NCI-H2171 (cell line): ENCODE measurements at regions not wholly inside any gene's neighbourhood (a gene's known extent, or its start where the extent isn't known, plus 50 kb on each side); places are given as distances from the start of the nearest gene placed in this dataset.

ENCODE experiments used
- DNase-seq: peaks from one replicate; lab custom pipeline; 2025; lab: John Stamatoyannopoulos, UW

- peak; percentile 0 for DNase-seq
Observed at GRCh38 chr4:157885811-157886210, 287.0 kb downstream of the GASK1B start.

GRCh38 chr4:157882901-157883300 lies 289.9 kb downstream of the GASK1B start:
- peak; percentile 18 for DNase-seq

GRCh38 chr4:157880761-157881160 lies 292.1 kb downstream of the GASK1B start:
- DNase-seq = no peak

GRCh38 chr4:157854819-157855218 lies 318.0 kb downstream of the GASK1B start:
- no peak for DNase-seq

DNA sequence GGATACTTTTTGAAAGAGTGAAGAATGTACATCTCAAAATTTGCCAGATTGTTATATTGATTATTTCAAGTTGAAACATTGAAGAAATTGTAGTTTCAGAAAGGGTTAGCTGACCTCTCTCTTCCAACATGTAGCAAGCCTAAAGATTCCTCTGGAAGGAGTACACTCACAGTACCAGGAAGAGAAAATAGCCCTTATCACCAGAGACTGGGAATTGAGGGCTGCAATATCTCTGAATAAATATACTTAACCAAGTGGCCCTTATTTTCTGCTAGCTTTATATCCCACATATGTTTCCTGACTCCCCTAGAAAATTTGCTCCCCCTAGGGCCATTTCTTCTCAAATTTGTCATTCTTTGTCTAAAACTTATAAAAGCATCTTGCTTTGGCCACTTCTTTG lies 332.2 kb downstream of the GASK1B start:
- no peak for DNase-seq

DNA sequence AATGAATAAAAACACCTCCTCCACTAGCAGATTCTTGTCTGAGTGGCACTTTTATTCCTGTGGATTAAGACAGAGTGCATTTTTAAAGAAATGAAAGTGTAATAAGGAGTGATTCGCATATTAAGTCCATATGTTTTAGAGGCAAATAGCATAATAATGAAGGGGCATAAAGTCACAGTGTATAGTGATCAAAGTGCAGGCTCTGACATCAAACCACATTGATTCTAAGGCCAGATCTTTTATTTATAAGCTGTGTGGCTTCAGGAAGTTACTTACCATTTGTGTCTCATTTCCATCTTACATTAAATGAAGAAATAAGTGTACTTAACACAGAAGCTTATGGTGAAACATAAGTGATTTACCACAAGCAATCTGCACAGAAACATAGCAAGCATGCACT lies 332.8 kb downstream of the GASK1B start:
- DNase-seq = no peak

DNA sequence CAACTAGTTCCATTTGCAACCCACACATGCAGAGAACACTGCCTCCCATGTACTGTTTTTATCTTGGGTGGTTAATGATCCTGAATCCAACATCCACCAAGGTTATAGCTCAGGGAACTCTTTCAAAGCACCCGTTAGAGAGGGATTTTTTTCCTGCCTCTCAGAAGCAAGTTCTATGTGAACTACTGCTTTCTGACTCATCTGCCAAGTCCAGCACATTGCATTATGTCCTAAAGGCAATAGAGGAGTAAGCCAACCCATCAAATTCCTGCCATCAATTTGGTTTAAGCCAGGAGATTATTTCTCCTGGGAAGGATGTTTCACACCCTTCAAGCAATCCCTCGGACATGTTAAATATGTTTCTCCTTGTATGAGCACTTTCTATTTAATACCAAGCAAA lies 334.5 kb downstream of the GASK1B start:
- no peak for DNase-seq

- DNase-seq = no peak
Observed at GRCh38 chr4:157837071-157837703, 335.6 kb downstream of the GASK1B start.

- DNase-seq = no peak
Observed at GRCh38 chr4:157832596-157832995, 340.2 kb downstream of the GASK1B start.

DNA sequence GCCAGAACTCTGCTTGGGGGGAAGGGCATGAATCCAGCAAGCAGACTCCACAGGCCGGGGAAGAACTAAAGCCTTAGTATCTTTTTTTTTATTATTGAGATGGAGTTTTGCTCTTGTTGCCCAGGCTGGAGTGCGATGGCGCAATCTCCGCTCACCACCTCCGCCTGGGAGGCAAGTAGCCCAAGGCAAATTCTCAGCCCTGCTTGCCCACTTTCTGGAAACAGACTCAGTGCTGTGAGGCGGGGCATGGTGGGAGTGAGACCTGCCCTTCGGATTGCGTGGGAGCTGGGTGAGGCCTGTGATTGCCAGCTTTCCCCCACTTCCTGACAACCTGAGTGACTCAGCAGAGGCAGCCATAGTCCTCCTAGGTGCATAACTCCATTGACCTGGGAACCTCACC lies 348.8 kb downstream of the GASK1B start:
- DNase-seq = no peak

DNA sequence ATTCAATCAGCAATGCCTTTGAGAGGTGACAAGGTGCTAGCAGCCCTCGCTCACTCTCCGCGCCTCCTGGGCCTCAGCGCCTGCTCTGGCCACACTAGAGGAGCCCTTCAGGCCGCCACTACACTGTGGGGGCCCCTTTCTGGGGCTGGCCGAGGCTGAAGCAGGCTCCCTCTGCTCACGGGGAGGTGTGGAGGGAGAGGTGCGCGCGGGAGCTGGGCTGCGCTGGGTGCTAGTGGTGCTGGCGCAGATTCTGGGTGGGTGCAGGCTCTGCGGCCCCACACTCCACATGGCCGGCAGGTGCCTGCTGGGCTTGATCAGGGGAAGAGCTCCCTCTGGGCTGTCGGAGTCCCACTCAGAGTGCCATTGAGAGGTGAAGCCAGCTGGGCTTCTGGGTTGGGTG lies 351.0 kb downstream of the GASK1B start:
- DNase-seq = no peak

DNA sequence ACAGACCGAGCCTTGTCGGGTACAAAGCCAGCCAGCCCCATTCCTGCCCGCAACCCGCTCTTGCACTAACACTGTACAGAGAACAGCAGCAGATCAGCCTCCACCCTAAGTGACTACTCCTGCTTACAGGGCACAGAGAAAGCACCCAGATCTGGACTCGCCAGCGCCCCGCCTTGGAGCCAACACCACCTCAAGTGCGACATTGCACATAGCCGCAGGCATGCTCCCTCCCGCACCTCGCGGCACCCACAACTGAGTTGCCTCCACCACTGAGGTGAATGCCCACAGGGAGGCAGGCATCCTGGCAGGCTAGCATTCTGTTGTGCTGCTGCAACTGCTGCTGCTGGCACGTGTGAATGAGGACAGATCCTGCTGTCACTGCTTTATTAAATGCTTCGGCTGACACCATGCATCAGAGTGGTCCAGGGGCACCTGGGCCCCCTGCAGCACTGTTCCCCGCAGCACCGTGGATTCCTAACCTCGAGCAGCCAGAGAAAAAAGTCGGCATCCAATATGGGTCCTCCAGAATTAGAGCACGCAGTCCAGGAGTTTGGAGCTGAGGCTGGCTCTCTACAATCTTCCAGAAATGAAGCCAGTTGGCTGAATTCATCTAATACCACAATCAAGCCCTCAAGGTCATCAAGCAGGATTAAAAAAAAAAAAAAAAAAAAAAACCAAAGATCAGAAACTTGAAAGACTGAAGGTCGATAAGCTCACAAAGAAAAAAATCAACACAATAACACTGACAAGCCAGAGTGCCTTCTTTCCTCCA lies 352.9 kb downstream of the GASK1B start:
- DNase-seq = no peak

GRCh38 chr4:157818946-157819692 lies 353.7 kb downstream of the GASK1B start:
- no peak for DNase-seq

- no peak for DNase-seq
Observed at GRCh38 chr4:157810137-157810774, 362.6 kb downstream of the GASK1B start.

DNA sequence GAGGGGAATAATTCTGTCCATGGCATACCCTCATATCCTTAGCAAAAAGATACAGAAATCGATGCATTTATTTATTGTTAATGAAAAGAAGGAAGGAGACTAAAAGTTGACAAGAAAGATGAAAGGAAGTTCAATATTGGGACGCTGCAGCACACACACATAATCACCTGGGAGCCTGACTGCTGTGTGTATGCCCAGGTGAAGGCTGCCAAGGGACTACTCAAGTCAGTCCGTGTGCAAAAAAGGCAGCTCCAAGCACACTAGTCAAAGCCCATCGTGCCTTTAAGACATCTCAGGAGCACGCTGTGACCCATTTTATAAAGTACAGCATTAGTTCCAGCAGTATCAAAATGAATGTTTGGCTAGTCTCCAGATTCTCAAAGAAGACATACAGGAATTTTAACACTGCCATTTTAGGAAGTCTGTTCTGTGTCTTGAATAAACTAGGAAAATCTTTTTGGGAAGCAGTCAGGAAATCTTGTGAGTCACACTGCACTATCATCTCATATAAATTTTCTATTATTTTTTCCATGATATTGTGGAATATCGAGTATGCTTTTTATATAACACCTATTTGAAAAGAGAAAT lies 363.9 kb downstream of the GASK1B start:
- no peak for DNase-seq

- DNase-seq = no peak
Observed at GRCh38 chr4:157806184-157806583, 366.6 kb downstream of the GASK1B start.

DNA sequence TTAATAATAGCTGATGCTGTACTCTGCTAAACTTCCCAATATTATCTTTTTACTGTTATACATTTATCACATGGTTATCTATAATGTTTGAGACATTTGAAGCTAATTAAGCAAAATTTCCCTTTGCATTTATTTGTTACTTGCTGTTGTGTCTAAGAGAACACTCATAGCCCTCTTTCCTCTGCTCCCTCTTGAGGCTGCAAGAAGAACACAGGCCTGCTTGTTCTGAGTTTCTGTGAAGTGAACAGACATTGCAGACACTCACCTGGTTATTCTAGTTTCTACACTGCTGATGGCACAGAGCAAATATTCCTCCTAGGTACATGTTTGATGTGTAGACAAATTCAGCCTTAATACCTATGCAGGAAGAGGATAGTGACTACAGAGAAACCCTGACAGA lies 367.8 kb downstream of the GASK1B start:
- DNase-seq = no peak

DNA sequence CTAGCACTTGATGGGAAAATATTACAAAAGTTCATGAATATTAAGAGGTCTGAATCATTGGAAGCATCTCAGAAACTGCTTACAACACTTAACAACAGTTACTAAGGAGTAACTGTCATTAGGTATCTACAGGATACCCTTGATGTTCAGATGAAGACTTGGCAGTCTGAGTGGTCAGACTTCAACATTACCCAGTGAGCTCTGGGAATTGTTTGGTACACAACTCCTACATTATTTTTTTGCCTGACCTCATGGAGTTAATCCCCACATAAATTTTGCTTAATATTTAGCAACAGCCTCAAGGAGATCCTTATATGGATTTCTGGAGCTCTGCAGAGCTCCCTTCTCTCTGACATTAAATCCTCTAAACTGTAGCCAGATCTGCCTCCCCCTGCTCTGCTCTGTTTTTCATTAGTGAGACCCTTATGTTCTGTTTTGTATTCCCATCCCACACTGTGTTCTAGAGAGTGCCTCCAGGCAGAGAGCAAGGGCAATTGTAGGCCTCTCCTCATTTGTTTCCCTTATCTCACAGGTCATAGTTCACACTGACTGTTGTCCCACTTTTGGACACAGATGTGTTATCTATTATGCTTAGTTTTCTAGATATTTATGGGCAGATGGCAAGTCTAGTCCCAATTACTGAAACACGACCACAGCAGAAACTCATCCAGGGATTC lies 368.8 kb downstream of the GASK1B start:
- no peak for DNase-seq

DNA sequence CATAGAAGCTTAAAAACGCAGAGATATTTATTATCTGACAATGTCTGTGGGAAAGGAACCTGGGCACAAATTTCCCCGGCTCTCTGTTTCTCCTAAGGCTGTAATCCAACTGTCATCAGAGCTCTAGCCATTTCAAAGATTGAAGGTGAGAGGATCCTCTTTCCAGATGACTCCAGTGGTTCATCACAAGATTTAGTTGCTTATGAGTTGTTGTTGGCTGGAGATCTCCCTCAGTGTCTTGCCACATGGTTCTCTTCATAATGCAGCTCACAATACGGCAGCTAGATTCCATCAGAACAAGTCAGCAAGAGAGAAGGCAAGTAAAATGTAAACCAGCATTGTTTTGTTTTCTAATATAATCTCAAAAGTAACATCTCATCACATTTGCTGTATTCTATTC lies 369.4 kb downstream of the GASK1B start:
- no peak for DNase-seq

DNA sequence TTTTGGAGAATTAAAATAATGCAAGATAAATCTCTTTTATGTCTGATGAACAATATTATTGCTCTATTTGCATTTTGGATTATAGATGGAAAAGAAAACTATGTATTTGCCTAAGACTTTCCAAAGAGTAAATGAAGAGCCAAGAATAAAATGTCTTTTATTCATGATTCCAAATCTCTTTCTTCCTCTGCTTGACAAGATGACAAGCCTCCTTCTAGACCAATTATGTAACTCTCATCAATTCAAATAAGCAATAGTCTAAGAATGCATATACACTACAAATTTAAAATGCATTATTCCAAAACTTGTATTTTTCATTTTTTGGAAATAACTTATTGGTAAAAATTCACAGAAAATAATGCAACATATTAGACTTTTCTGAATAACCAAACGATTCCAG lies 377.3 kb downstream of the GASK1B start:
- DNase-seq = no peak

DNA sequence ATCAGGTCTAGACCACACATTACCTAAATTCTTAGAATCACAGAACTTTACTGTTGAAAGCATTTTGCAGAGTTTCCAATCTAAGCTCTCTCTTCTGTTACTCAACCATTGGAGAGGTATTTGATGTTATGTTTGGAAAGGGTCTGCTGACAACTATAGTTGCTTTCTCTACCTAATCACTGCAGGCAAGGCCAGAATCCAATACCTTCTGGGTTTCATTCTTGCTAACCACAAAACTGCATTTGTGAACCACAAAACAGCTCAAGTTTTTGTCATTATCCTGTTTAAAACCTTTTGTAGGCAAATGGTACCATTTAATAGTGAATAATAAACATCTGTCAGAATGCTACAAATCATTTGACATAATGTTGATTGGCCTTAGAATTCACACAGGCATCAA lies 380.1 kb downstream of the GASK1B start:
- no peak for DNase-seq

- DNase-seq = no peak
Observed at GRCh38 chr4:157791236-157791635, 381.6 kb downstream of the GASK1B start.
